AG10803 (cell line): ENCODE measurements at regions not wholly inside any gene's neighbourhood (a gene's known extent, or its start where the extent isn't known, plus 50 kb on each side); places are given as distances from the start of the nearest gene placed in this dataset.

Experiments
- DNase-seq: peaks from one replicate; pipeline ENCODE4 v3.0.0; 2010; ENCODE audit warnings: low read depth
- H3K4me3 ChIP-seq: 2 replicates; pipeline ENCODE4 v1.5.1; 2011; ENCODE audit warnings: mild to moderate bottlenecking, low read length, control low read depth
- CTCF ChIP-seq: conservative IDR thresholded peaks from 2 replicates; pipeline ENCODE4 v1.5.1; 2011; ENCODE audit warnings: mild to moderate bottlenecking, low read length, control low read depth, inconsistent platforms

GRCh38 chr5:13540168-13540750 is 404.2 kb downstream of the DNAH5 start:
- no peak overlapping the region for H3K4me3 ChIP-seq
- no peak for DNase-seq
- TF ChIP-seq CTCF: no peak

- no peak overlapping the region for H3K4me3 ChIP-seq
- DNase-seq: peak; percentile 17
- no peak for TF ChIP-seq CTCF
Observed at GRCh38 chr5:13536933-13537332, 407.6 kb downstream of the DNAH5 start.

- TF ChIP-seq CTCF: no peak
- no peak for DNase-seq
- H3K4me3 ChIP-seq: no peak overlapping the region
Observed at GRCh38 chr5:13533833-13534232, 410.7 kb downstream of the DNAH5 start.

GRCh38 chr5:13529300-13529699 is 415.2 kb downstream of the DNAH5 start:
- DNase-seq: peak; percentile 1
- TF ChIP-seq CTCF: no peak
- no peak overlapping the region for H3K4me3 ChIP-seq

- TF ChIP-seq CTCF: no peak
- no peak for DNase-seq
- no peak overlapping the region for H3K4me3 ChIP-seq
Observed at GRCh38 chr5:13524936-13525335, 419.6 kb downstream of the DNAH5 start.

GRCh38 chr5:13519131-13519530 is 425.4 kb downstream of the DNAH5 start:
- DNase-seq: no peak
- no peak overlapping the region for H3K4me3 ChIP-seq
- no peak for TF ChIP-seq CTCF

- DNase-seq: no peak
- TF ChIP-seq CTCF: no peak
- H3K4me3 ChIP-seq: no peak overlapping the region
Observed at GRCh38 chr5:13516195-13516594, 428.3 kb downstream of the DNAH5 start.
